ENCODE measurements at regions not wholly inside any gene's neighbourhood (a gene's known extent, or its start where the extent isn't known, plus 50 kb on each side); places are given as distances from the start of the nearest gene placed in this dataset.
"Not testable (repeated sequence)": the region's sequence is repeated elsewhere in the genome, so short reads cannot be mapped to it uniquely, and the experiment has no call there.

- no peak for DNase-seq
- Mint-ChIP-seq H3K36me3 (no peaks in the 10 kb centered on the region), H3K4me3 (no peak overlapping the region), H3K27ac (no peak overlapping the region), H3K9me3 (peaks cover 16% of the 10 kb centered on the region), H3K4me1 (no peaks in the 10 kb centered on the region), H3K27me3 (no peaks in the 10 kb centered on the region)
Observed at GRCh38 chr5:44675296-44675695, 133.5 kb upstream of the MRPS30 start.

GRCh38 chr5:44674461-44674860 is 134.3 kb upstream of the MRPS30 start:
- peaks cover 8% of the 10 kb centered on the region for H3K9me3 Mint-ChIP-seq
- no peaks in the 10 kb centered on the region for H3K4me1 Mint-ChIP-seq
- H3K4me3 Mint-ChIP-seq = no peak overlapping the region
- no peak for DNase-seq
- no peaks in the 10 kb centered on the region for H3K27me3 Mint-ChIP-seq
- H3K36me3 Mint-ChIP-seq = no peaks in the 10 kb centered on the region
- no peak overlapping the region for H3K27ac Mint-ChIP-seq

- not testable (repeated sequence) for H3K4me3 Mint-ChIP-seq, H3K36me3 Mint-ChIP-seq, H3K27ac Mint-ChIP-seq, DNase-seq, H3K9me3 Mint-ChIP-seq, H3K4me1 Mint-ChIP-seq, H3K27me3 Mint-ChIP-seq
Observed at GRCh38 chr5:44668471-44668870, 140.3 kb upstream of the MRPS30 start.

GRCh38 chr5:44665101-44665701 is 143.5 kb upstream of the MRPS30 start:
- no peak for DNase-seq
- no peaks in the 10 kb centered on the region for H3K4me1 Mint-ChIP-seq
- H3K36me3 Mint-ChIP-seq = no peaks in the 10 kb centered on the region
- no peak overlapping the region for H3K27ac Mint-ChIP-seq
- H3K9me3 Mint-ChIP-seq = peaks cover 2% of the 10 kb centered on the region
- H3K27me3 Mint-ChIP-seq = no peaks in the 10 kb centered on the region
- H3K4me3 Mint-ChIP-seq = no peak overlapping the region

- no peak for DNase-seq
- no peaks in the 10 kb centered on the region for H3K4me1 Mint-ChIP-seq
- H3K27me3 Mint-ChIP-seq = no peaks in the 10 kb centered on the region
Observed at GRCh38 chr5:44664711-44665100, 144.0 kb upstream of the MRPS30 start.

GRCh38 chr5:44663991-44664710 is 144.6 kb upstream of the MRPS30 start:
- Mint-ChIP-seq H3K27me3 (no peaks in the 10 kb centered on the region), H3K9me3 (peaks cover 2% of the 10 kb centered on the region), H3K4me3 (no peak overlapping the region), H3K27ac (no peak overlapping the region), H3K4me1 (no peaks in the 10 kb centered on the region), H3K36me3 (no peaks in the 10 kb centered on the region)
- DNase-seq = no peak

More at GRCh38 chr5:44664711-44665100, 144.0 kb upstream of the MRPS30 start:
- no peaks in the 10 kb centered on the region for H3K36me3 Mint-ChIP-seq
- H3K4me3 Mint-ChIP-seq = no peak overlapping the region
- no peak overlapping the region for H3K27ac Mint-ChIP-seq
- peaks cover 2% of the 10 kb centered on the region for H3K9me3 Mint-ChIP-seq

GRCh38 chr5:44661851-44662250 is 146.9 kb upstream of the MRPS30 start:
- Mint-ChIP-seq H3K4me1 (no peaks in the 10 kb centered on the region), H3K36me3 (no peaks in the 10 kb centered on the region), H3K9me3 (peaks cover 2% of the 10 kb centered on the region), H3K27me3 (no peaks in the 10 kb centered on the region), H3K4me3 (no peak overlapping the region), H3K27ac (no peak overlapping the region)
- no peak for DNase-seq

- Mint-ChIP-seq H3K4me3 (no peak overlapping the region), H3K27ac (no peak overlapping the region), H3K27me3 (no peaks in the 10 kb centered on the region), H3K36me3 (no peaks in the 10 kb centered on the region), H3K4me1 (no peaks in the 10 kb centered on the region), H3K9me3 (peaks cover 6% of the 10 kb centered on the region)
- no peak for DNase-seq
Observed at GRCh38 chr5:44660251-44660650, 148.5 kb upstream of the MRPS30 start.

GRCh38 chr5:44659334-44659733 is 149.4 kb upstream of the MRPS30 start:
- peaks cover 9% of the 10 kb centered on the region for H3K9me3 Mint-ChIP-seq
- H3K27ac Mint-ChIP-seq = no peak overlapping the region
- no peak for DNase-seq
- no peaks in the 10 kb centered on the region for H3K27me3 Mint-ChIP-seq
- no peaks in the 10 kb centered on the region for H3K4me1 Mint-ChIP-seq
- no peak overlapping the region for H3K4me3 Mint-ChIP-seq
- H3K36me3 Mint-ChIP-seq = no peaks in the 10 kb centered on the region

GRCh38 chr5:44652674-44653073 is 156.1 kb upstream of the MRPS30 start:
- H3K27me3 Mint-ChIP-seq = no peaks in the 10 kb centered on the region
- H3K27ac Mint-ChIP-seq = no peak overlapping the region
- H3K4me3 Mint-ChIP-seq = no peak overlapping the region
- peaks cover 8% of the 10 kb centered on the region for H3K9me3 Mint-ChIP-seq
- H3K4me1 Mint-ChIP-seq = no peaks in the 10 kb centered on the region
- no peak for DNase-seq
- no peaks in the 10 kb centered on the region for H3K36me3 Mint-ChIP-seq

- Mint-ChIP-seq H3K36me3 (no peaks in the 10 kb centered on the region), H3K4me1 (no peaks in the 10 kb centered on the region), H3K27me3 (no peaks in the 10 kb centered on the region), H3K27ac (no peak overlapping the region), H3K9me3 (no peaks in the 10 kb centered on the region), H3K4me3 (no peak overlapping the region)
- no peak for DNase-seq
Observed at GRCh38 chr5:44646016-44646415, 162.7 kb upstream of the MRPS30 start.

GRCh38 chr5:44645502-44645901 is 163.2 kb upstream of the MRPS30 start:
- H3K4me1 Mint-ChIP-seq = no peaks in the 10 kb centered on the region
- no peak for DNase-seq
- no peaks in the 10 kb centered on the region for H3K36me3 Mint-ChIP-seq
- no peak overlapping the region for H3K4me3 Mint-ChIP-seq
- H3K27me3 Mint-ChIP-seq = no peaks in the 10 kb centered on the region
- H3K9me3 Mint-ChIP-seq = no peaks in the 10 kb centered on the region
- H3K27ac Mint-ChIP-seq = no peak overlapping the region

GRCh38 chr5:44644628-44645027 is 164.1 kb upstream of the MRPS30 start:
- Mint-ChIP-seq H3K36me3 (no peaks in the 10 kb centered on the region), H3K27ac (no peak overlapping the region), H3K4me3 (no peak overlapping the region), H3K9me3 (no peaks in the 10 kb centered on the region), H3K27me3 (no peaks in the 10 kb centered on the region), H3K4me1 (no peaks in the 10 kb centered on the region)
- no peak for DNase-seq

- no peaks in the 10 kb centered on the region for H3K4me1 Mint-ChIP-seq
- no peak for DNase-seq
- no peaks in the 10 kb centered on the region for H3K27me3 Mint-ChIP-seq
- no peak overlapping the region for H3K27ac Mint-ChIP-seq
- H3K9me3 Mint-ChIP-seq = no peaks in the 10 kb centered on the region
- H3K36me3 Mint-ChIP-seq = no peaks in the 10 kb centered on the region
- no peak overlapping the region for H3K4me3 Mint-ChIP-seq
Observed at GRCh38 chr5:44641820-44642219, 166.9 kb upstream of the MRPS30 start.

GRCh38 chr5:44640945-44641456 is 167.7 kb upstream of the MRPS30 start:
- Mint-ChIP-seq H3K4me1 (no peaks in the 10 kb centered on the region), H3K4me3 (no peak overlapping the region), H3K9me3 (no peaks in the 10 kb centered on the region), H3K36me3 (no peaks in the 10 kb centered on the region), H3K27ac (no peak overlapping the region), H3K27me3 (no peaks in the 10 kb centered on the region)
- no peak for DNase-seq

Data from activated naive CD8-positive, alpha-beta T cell treated with anti-CD3 and anti-CD28 coated beads for 36 hours (primary cell).